22Rv1 (cell line): ENCODE measurements at regions not wholly inside any gene's neighbourhood (a gene's known extent, or its start where the extent isn't known, plus 50 kb on each side); places are given as distances from the start of the nearest gene placed in this dataset.

Source experiments
- H3K27ac ChIP-seq: fragments of 450-650 bp; 2 replicates; pipeline ENCODE4 v1.5.1; 2017
- ZFX ChIP-seq: fragments of 450-650 bp; IDR thresholded peaks from 2 replicates; pipeline ENCODE4 v1.6.1; 2017; ENCODE audit warnings: antibody characterized with exemption, borderline replicate concordance
- TF ChIP-seq, protein P1 (sequence below): fragments of 450-650 bp; IDR thresholded peaks from 2 replicates; pipeline ENCODE4 v1.5.1; 2017; ENCODE audit warnings: mild to moderate bottlenecking

- TF ChIP-seq ZFX = no peak
- TF ChIP-seq, protein P1, sequence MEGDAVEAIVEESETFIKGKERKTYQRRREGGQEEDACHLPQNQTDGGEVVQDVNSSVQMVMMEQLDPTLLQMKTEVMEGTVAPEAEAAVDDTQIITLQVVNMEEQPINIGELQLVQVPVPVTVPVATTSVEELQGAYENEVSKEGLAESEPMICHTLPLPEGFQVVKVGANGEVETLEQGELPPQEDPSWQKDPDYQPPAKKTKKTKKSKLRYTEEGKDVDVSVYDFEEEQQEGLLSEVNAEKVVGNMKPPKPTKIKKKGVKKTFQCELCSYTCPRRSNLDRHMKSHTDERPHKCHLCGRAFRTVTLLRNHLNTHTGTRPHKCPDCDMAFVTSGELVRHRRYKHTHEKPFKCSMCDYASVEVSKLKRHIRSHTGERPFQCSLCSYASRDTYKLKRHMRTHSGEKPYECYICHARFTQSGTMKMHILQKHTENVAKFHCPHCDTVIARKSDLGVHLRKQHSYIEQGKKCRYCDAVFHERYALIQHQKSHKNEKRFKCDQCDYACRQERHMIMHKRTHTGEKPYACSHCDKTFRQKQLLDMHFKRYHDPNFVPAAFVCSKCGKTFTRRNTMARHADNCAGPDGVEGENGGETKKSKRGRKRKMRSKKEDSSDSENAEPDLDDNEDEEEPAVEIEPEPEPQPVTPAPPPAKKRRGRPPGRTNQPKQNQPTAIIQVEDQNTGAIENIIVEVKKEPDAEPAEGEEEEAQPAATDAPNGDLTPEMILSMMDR = no peak
- H3K27ac ChIP-seq = no peak overlapping the region
Observed at GRCh38 chr3:178236555-178237277, 299.5 kb upstream of the KCNMB2 start.

DNA sequence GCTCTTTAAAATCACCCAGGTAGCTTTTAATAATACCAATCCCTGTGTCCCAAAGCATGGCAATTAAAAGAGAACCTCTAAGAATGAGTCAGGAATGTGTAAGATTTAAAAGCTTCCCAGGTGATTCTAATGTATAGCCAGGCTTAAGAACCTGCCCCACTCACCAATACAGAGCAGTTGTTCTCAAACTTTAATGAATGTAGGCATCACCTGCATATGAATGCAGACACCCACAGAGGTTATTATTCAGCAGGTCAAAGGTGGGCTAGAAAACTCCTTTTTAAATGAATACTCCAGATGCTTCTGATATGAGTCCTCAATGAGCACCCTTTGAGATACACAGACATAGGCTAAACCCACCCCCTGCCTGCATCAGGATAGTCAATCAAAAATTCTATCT lies 298.1 kb upstream of the KCNMB2 start:
- TF ChIP-seq, protein P1 = no peak
- no peak for TF ChIP-seq ZFX
- H3K27ac ChIP-seq = no peak overlapping the region

- TF ChIP-seq ZFX = no peak
- TF ChIP-seq, protein P1 = no peak
- H3K27ac ChIP-seq = no peak overlapping the region
Observed at GRCh38 chr3:178244733-178245709, 291.2 kb upstream of the KCNMB2 start.

DNA sequence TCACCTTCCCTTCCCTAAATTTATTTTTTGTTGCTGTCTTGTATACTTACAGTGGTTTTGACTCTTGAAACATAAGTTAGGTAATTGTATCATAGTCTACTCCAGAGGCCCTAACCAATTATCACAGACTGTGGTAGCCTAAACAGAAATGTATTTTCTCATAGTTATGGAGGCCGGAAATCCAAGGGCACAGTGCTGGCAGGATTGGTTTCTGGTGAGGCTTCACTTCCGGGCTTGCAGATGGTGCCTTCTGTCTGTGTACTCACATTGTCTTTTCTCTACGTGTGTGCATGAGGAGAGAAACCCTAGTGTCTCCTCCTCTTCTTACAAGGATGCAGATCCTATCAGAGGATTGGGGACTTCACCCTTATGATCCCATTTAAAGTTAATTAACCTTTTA lies 290.2 kb upstream of the KCNMB2 start:
- no peak overlapping the region for H3K27ac ChIP-seq
- TF ChIP-seq, protein P1 = no peak
- TF ChIP-seq ZFX = no peak

GRCh38 chr3:178255315-178255714 lies 280.9 kb upstream of the KCNMB2 start:
- TF ChIP-seq ZFX = no peak
- TF ChIP-seq, protein P1 = no peak
- H3K27ac ChIP-seq = no peak overlapping the region

DNA sequence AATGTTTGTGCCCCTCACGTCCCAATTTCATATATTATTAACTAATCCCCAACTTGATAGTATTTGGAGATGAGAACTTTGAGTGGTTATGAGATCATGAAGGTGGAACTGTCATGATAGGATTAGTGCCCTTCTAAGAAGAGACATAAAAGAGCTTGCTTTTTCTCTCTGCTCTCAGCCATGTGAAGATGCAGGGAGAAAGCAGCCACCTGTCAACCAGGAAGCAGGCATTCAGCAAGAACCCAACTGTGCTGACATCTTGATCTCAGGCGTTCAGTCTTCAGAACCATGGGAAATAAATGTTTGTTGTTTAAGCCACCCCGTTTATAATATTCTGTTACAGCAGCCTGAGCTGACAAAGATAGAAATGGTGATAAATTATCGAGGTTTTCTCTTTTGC lies 278.7 kb upstream of the KCNMB2 start:
- no peak overlapping the region for H3K27ac ChIP-seq
- TF ChIP-seq ZFX = no peak
- TF ChIP-seq, protein P1 = no peak

GRCh38 chr3:178258121-178258520 lies 278.1 kb upstream of the KCNMB2 start:
- TF ChIP-seq, protein P1 = no peak
- TF ChIP-seq ZFX = no peak
- no peak overlapping the region for H3K27ac ChIP-seq
